Stimulated activated naive CD8-positive, alpha-beta T cell treated with anti-CD3 and anti-CD28 coated beads, Interleukin-15, Interleukin-2, amounts not matched to agents 100 U/mL and 50 U/mL, for 24 hours (primary cell): ENCODE measurements at regions not wholly inside any gene's neighbourhood (a gene's known extent, or its start where the extent isn't known, plus 50 kb on each side); places are given as distances from the start of the nearest gene placed in this dataset.
"Not testable (repeated sequence)": the region's sequence is repeated elsewhere in the genome, so short reads cannot be mapped to it uniquely, and the experiment has no call there.

Experiments used
- ATAC-seq: fragments of 150-1000 bp; cut with Tn5 transposase; one replicate; pipeline ENCODE4 v1.10.0; 2021
- DNase-seq: peaks from one replicate; pipeline ENCODE4 v3.0.0; 2021

DNA sequence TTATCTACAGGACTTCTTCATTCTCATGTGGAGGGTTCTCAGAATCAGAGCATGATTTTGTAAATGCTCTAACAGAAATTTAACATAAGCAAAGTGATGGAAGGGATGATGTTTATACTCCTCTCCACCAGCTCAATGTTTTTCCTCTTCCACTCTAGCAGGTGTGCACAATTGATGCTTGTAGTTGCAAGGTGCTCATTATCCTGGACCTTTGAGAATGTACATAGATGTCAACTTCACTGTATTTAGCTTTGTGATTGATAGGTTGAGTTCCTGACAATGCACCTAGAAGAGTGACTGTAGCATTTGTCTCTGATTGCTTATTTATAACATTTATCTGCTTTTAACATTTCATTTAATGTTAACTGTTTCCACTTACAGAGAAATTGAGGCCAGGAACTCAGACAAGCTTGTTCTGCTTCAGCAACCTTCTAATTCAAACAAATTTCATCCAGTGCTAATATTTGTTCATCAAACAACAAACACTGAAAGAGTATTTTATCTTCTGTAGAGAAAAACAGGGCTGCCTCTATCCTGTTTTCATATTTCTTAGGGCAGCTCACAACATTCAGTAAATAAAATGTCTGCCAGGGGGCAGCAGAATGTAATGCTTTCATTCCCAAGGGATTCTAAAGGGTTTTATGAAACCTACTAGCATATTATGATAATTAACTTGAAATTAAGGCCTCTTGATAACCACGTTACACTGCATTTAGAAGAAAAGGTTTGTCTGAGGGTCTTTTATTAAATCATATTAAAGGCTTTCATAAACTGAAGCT is 127.9 kb upstream of the NOL4 start:
- no peak for ATAC-seq
- no peak for DNase-seq

DNA sequence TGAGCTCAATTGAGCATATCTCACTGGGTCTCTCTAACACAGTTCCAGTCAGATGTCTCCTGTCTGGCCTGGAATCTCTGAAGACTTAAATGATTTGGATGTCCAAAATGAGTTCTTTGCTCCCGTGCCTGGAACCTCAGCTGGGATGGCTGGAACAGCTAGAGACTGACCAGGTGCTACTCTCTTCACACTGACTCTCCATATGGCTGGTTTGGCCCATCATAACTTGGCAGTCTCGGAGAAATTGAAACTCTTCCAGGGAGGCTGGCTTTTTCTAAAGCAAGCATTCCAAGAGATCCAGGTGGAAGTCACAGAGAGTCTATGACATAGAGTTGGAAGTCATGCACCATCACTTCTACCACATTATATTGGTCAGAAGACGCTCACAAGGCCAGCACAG is 129.6 kb upstream of the NOL4 start:
- ATAC-seq (no peak), DNase-seq (no peak)

DNA sequence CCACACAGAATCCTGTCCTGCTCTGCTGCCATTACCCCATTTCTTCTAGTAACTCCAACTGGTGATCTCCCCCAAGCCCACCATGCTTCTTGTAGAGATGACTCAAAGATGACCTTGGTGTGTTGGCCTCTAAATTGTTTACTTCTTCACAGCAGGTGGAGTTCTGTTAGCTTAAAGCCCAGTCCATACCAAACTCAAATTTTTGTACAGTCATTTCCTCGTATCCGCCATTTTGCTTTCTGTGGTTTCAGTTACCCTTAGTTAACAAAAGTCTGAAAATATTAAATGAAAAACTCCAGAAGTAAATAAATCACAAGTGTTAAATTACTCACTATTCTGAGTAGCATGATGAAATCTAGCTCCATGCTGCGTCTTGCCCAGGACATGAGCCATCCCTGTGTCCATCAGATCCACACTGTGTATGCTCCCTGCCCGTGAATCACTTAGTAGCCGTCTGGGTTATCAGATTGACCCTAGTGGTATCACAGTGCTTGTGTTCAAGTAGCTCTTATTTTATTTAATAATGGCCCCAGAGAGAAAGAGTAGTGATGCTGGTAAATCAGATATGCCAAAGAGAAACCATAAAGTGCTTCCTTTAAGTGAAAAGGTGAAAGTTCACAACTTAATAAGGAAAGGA is 133.3 kb upstream of the NOL4 start:
- DNase-seq, result no peak
- ATAC-seq, result no peak

DNA sequence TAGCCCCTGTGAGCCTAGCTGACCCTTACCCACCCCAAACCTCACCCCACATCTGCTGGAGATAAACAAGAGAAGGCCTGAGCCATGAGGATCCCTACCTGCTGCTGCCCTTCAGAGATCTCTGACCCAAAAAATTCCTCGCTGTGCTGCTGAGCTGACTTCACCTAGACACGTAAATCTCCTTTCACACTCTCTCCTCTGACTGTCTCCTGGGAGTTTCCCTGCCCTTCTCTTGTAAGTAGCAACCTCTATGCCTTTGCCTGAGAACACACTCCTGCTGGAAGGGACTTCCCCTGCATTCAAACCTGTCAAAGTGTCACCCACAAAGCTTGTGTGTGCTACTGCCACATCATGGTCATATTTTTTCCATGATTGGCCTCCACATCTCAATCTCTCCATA is 134.2 kb upstream of the NOL4 start:
- no peak for DNase-seq
- peak; percentile 68 for ATAC-seq

DNA sequence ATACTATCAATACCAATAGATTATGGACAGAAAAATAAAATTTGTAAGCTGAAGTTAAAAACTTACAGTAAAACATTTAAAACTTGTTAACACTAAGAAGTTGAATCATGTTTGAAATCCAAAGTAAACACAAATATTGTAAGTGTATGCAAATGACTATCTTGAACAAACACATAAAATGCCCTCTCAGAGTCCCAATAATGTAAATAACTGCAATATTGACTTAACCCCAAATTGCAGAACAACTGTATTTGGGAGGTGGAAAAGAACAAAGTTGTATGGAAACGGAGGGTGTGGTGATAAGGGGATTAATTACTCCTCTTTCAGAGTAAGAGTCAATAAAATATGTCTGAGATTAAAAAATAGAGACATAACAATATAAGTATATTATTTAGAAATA is 140.0 kb upstream of the NOL4 start:
- DNase-seq, result no peak

DNA sequence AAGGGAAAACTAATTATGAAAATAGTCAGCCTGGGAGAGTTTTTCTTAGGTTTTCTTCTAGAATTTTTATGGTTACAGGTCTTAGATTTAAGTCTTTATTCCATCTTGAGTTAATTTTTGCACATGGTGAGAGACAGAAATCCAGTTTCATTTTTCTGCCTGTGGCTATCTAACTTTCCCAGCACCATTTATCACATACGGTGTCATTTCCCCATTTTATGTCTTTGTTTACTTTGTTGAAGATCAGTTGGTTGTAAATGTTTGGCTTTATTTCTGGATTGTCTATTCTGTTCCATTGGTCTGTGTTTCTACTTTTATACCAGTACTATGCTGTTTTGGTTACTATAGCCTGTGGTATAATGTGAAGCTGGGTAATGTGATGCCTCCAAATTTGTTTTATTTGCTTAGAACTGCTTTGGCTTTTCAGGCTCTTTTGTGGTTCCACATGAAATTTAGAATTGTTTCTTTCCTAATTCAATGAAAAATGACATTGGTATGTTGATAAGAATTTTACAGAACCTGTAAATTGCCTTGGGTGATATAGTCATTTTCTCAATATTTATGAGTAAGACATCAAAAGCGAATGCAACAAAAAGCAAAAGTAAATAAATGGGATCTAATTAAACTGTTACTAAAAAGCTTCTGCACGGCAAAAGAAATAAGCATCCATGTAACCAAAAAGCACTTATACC is 146.1 kb upstream of the NOL4 start:
- no peak for ATAC-seq
- no peak for DNase-seq

More for the DNA sequence above, 140.0 kb upstream of the NOL4 start:
- no peak for ATAC-seq

DNA sequence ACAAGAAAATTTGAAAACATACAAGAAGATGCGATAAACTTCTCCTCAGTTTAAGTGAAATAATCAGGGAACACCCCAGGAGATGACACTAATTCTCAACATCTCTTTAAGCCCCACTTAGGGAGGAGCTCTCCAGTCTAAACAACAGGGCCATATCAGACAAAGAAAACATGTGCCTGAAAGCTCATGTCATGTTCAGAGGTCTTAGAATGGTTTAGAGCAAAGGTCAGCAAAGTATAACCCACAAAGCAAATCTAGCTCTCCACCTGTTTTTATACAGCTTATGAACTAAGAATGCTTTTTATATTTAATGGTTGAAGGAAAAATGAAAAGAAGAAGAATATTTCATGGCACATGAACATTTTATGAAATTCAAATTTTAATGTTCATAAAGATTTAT is 155.6 kb upstream of the NOL4 start:
- ATAC-seq, result no peak
- no peak for DNase-seq

DNA sequence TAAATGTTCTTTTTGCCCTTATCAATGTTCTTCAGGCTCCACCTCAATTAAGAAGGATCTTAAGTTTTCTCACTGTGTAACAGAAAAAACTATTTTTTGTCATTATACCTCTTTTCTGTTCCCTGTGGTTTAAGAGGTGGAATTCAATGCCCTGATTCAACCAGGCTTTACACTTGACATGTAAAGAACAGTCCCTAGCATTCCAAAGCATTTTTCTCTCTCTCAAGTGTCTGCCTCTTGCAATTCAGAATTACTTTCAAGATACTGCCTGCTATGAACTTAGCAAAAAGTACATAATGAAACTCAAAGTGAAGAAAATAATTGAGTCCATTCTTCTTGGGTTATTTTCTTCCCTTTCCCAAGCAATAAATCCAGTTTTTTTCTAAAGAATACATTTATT is 160.6 kb upstream of the NOL4 start:
- no peak for DNase-seq
- ATAC-seq, result no peak

DNA sequence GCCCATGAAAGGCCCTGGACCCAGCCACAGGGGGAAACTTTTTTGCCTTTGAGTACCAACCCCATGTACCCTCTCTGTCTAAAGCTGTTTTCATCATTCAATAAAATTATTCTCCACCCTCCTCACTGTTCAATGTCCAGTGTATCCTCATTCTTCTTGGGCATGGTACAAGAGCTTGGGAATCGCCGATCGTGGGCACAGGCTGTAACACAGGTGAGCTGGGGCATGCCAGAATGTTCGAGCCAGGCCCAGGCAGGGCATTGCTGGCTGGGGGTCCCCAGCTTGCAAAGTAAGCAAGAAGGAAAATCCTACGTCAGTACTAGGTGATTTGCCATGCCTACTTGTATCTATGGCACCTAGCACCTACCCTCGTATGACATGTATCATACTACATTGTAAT is 162.1 kb upstream of the NOL4 start:
- ATAC-seq (no peak), DNase-seq (no peak)

DNA sequence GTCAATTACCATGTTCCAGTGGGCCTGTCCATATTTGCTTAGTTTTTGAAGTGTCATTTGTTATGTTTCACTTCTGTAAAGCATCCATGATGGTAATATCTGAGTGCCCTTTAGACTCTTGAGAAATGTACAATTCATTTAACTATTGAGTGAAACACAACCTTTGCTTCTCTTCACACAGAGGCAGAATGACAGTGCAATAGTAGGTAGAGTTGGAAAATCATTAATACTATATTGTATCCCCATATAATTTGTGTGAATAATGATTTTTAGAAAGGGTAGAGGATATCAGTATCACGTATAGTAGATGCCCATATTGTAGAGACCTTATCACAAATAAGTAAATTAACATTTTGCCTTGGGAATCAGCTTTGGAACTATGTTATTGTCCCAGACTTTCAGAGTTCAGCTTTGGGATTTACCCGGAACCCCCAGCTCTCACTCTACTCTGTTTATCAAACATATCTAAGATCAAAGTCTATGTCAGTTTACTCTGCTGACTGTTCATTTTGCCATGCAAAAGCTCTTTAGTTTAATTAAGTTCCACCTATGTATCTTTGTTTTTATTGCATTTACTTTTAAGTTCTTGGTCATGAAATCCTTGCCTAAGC is 172.7 kb upstream of the NOL4 start:
- no peak for ATAC-seq
- no peak for DNase-seq

DNA sequence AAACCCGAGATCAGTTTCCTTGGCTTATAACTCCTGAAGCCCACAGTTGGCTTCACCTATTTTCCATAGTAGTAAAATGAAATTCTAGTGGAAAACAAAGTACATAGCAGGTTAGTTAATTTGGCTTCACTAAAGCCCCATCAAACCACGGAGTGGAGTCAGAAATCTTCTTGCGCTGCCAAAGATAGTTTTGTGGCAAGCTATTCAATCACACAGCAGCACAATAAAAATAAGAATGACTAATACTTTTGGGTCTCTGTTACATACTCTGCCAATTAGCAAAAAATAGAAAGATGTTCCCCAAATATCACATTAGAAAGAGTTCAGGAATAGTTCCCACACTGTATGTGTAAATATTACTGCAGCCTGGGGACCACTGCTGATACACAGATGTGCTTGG is 175.2 kb upstream of the NOL4 start:
- no peak for ATAC-seq
- DNase-seq, result no peak

DNA sequence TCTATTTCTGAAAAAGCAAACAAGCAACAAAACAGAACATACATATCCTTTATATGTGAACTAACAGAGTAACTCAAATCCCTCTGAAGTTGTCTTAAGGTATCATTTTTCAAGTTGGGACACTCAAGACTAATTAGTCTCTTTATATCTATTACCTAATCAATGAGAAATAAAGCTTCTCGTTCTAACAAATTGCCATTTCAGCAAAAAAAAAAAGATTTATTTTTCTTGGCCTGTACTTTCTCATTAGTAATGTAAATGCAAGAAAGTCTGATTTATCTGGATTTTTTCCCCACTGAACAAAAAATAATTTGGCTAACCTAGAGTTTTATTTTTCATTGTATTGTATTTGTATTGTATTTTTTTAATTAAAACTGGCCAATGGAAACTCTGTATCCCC is 176.1 kb upstream of the NOL4 start:
- ATAC-seq (no peak), DNase-seq (no peak)

DNA sequence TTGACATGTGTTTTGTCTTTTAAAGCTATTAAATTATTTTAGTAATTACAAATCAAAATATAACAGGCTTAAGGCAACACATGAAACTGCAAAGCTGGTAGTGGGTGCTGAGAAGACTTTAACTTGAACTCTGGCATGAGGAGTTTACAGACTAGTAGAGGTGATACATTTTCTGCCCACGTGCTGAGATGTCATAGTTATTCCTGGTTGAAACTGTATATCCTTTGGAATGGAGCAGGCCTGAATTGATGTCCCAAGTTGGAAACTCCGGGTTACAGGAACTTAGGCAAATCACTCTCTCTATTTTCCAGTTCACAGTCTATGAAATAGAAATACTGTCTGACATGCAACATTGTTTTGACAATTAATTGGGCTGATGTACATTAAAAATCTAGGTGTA is 177.1 kb upstream of the NOL4 start:
- ATAC-seq, result no peak
- no peak for DNase-seq

DNA sequence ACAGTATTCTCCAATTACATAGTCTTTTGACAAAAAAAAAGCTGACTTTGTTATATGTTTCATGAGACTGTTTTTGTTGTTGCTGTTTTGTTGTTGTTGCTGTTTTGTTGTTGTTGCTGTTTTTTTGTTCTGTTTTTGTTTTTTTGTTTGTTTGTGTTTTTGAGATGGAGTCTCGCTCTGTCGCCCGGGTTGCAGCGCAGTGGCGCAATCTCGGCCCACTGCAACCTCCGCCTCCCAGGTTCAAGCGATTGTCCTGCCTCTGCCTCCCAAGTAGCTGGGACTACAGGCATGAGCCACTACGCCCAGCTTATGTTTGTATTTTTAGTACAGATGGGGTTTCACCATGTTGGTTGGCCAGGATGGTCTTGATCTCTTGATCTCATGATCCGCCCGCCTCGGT is 182.8 kb upstream of the NOL4 start:
- not testable (repeated sequence) for ATAC-seq, DNase-seq

DNA sequence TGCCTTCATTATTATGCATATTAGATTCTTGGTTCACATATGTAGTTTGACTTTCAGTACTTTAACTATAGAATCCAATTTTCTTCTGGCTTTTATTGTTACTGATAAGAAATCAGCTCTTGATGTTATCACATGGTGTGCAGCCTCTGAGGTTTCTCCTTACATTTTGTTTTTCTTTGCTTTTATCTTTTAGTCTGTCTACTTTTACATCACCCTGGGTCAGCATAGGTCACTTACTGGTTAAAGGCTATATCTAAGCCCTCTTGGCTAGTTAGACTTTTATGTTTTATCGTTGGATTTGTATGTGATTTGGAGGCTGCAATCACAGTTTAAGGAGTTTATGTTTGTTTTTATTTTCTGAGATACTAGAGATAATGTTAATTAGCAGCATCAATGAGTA is 187.2 kb upstream of the NOL4 start:
- ATAC-seq, result no peak
- DNase-seq, result no peak

DNA sequence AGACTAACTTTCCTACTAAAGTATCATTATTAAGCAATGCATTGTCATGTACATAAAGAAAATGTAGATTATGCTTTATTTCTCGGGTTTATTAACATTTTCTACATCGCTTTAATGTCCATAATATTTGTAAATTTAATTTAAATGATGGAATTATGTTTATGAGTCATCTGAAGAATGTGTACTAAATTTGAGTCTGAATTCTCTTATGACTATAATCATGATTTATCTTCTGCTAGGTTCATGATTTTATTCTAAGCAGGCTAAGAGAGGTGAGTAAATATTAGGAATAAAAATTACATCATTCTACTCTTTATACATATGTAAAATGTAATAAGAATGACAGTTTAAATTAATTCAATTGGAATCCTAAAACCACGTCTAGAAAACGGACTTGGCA is 206.3 kb upstream of the NOL4 start:
- no peak for ATAC-seq

DNA sequence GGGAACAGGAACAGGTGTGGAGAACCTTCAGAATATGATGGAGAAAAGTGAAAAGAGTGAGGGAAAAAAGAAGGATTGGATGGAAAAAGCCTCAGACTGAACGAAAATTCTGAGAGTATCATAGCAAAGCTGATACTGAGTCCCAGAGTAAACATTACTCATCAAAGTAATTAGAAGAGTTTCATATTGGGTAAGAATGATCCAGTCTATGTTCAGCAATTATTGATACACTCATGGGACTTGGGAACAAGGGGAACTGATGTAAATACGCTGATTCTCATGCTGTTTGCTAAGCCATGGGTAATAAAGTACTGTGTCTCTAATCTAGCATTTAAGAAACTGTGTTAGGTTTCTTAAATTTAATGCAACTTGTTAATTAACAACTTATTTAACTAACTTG is 219.9 kb upstream of the NOL4 start:
- no peak for ATAC-seq
- no peak for DNase-seq

More for the DNA sequence above, 206.3 kb upstream of the NOL4 start:
- no peak for DNase-seq

DNA sequence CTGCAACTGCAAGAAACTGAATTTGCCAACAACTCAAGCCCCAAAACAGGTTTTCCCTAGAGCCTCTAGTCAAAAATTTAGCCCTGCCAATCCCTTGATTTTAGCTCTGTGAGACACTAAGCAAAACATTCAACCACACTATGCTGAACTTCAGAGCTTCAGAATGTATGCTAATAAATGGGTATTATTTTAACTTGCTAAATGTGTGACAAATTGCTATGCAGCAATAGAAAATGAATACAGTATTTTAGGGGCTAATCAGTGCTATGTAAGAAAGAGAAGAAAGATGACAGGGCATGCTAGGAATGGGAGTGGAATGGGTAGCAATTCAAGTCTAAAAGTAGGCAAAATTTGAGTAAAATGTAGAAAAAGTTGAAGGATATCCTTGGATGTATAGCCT is 223.9 kb upstream of the NOL4 start:
- DNase-seq, result no peak
- ATAC-seq, result no peak

DNA sequence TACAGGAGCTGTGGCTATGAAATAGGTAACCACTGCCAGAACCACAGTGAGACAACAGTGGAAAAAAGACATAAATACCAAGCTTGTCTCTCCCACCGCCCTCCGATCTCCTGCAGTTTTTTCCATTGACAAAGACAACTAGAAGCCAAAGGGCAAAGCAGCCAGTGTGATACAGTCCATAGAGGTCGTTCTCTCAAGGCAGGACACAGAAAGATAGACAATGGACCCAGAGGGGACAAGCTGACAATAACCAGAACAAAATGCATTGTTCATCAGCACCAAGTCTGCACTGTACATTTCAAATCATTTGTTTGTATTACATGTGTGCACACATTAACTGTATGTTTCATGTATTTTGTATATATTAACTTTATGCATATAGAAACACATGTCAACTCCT is 233.0 kb upstream of the NOL4 start:
- DNase-seq (no peak), ATAC-seq (no peak)

DNA sequence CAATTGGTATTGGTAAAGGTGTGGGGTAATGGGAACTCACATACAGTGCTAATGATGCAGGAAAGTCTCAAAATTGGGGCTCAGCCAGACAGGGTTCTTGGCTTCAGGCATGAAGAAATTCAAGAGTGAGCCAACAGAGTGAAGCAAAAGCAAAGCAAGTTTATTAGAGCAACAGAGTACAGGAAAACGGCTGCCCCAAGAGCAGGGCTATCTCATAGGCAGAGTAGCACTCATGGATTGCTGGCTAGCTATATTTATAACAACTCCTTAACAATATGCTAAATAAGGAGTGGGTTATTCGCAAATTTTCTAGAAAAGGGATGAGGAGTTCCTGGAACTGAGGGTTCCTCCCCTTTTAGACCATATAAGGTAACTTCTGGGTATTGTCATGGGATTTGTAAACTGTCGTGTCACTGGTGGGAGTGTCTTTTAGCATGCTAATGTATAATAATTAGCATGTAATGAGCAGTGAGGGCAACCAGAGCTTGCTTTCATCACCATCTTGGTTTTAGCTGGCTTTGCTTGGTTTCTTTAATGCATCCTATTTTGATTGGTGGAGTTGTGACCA is 233.8 kb upstream of the NOL4 start:
- no peak for DNase-seq
- ATAC-seq, result no peak

DNA sequence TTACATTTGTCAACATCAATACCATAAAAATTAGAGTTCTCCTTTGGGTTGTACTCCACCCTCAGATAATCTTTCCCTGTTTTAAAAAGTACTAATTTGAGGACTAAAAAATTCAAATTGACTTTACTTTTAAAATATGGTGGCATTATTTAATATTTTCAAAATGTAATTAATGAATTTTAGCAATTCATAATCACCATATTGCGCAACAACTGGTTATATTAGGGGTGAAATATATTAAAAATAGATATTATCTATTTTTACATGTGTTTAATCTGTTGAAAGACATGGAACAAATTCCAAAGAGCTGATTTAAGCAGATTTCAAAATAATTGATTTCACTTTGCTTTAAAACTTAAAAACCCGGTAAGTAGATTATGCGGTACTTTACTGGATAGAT is 236.6 kb upstream of the NOL4 start:
- ATAC-seq, result no peak
- DNase-seq, result no peak

DNA sequence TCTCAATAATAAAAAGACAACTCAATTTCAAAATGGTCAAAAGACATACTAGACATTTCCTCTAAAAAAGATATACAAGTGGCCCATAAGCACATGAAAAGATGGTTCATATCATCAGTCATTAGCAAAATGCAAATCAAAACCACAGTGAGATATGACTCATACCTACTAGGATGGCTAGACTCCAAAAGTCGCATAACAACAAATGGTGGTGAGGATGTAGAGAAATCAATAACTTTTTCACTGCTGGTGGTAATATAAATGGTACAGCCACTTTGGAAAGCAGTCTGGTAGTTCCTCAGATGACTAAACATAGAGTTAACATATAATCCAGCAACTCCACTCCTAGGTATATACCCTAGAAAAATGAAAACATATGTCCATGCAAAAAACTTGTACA is 242.3 kb upstream of the NOL4 start:
- no peak for ATAC-seq
- no peak for DNase-seq

DNA sequence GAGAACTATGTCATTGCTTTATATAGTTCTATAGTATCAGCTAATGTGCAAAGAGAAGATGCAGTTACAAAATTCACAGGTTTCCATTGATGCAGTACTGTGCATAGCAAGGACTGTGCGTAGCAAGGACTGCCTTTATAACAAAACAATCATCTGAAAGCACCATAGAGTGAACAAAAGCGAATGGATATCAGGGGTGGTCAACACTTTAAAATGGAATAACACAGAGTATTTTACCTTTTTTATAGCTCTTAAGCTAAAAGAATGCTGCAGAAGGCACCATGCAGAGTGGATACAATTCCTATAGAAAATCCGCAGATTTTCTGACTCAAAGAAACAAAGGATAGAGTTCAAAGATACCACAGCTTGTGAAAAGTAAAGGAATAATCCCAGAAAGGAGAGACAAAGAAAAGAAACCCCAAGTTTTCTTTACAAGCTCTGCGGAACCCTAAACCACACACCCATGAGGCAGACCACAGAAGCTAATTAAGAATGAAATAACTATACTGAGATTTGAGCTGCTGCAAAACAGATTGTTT is 229.9 kb upstream of the DTNA start:
- ATAC-seq (no peak), DNase-seq (no peak)
